Stomach smooth muscle (tissue), 2 donors: ENCODE measurements at regions not wholly inside any gene's neighbourhood (a gene's known extent, or its start where the extent isn't known, plus 50 kb on each side); places are given as distances from the start of the nearest gene placed in this dataset.
"Not testable (repeated sequence)": the region's sequence is repeated elsewhere in the genome, so short reads cannot be mapped to it uniquely, and the experiment has no call there.

ENCODE experiments used
- H3K27ac ChIP-seq: one replicate; pipeline ENCODE4 v1.7.0; 2013; ENCODE audit warnings: mild to moderate bottlenecking, low read length, inconsistent platforms
- H3K27me3 ChIP-seq, 2 donors: one replicate each; pipeline ENCODE4 v1.7.0; 2013; ENCODE audit warnings: low read length in 2 of 2; ENCODE audit not compliant: insufficient read depth in 2 of 2, control insufficient read depth in 1 of 2
- H3K36me3 ChIP-seq, 2 donors: one replicate each; pipeline ENCODE4 v1.7.0; 2013; ENCODE audit warnings: low read length in 2 of 2; ENCODE audit not compliant: control insufficient read depth in 2 of 2, insufficient read depth in 2 of 2
- H3K4me1 ChIP-seq: one replicate; pipeline ENCODE4 v1.7.0; 2013; ENCODE audit warnings: low read length; ENCODE audit not compliant: control insufficient read depth, insufficient read depth
- H3K4me3 ChIP-seq, 2 donors: one replicate each; pipeline ENCODE4 v1.7.0; 2013; ENCODE audit warnings: low read length in 2 of 2
- H3K9ac ChIP-seq, 2 donors: one replicate each; pipeline ENCODE4 v1.7.0; 2013; ENCODE audit warnings: low read length in 2 of 2, mild to moderate bottlenecking in 1 of 2
- H3K9me3 ChIP-seq, 2 donors: one replicate each; pipeline ENCODE4 v1.7.0; 2013; ENCODE audit warnings: low read length in 2 of 2; ENCODE audit not compliant: control insufficient read depth in 2 of 2
- donor health status: healthy.
- donor health status: Pancreatic carcinoma.

DNA sequence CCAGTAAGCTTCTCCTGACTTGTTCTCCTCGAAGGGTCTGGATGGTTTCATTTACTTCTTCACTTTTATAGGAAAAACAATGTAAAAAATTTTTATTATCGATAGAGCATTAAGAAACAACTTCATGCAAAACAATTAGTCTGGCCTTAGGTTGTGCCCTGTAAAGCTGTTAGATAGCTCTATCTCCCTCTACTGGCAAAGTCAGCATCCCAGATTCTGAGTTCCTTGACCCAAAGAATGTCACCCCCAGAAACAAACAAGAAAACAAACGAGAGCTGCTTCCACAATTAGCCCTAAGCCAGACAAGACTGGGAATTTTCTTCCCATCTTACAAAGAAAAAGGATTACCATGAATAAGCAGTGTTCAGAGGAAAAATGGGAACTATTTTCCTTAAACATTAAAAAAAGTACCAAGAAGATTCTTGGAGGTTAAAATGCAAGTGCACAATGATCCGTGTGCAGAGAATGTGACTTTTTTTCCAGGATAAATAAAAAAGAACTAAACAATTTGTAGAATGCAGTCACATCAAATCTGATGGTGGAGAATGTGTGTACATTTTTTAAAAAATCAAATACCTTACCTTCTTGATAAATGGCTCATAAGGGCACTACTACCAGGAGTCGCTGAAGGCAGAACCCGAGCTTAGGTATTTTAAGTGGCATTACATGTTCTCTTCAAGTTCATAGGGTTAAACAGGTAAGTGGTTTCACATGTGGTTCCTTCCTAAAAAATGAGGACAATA lies 293.2 kb downstream of the FBXO8 start:
- no peaks in the 10 kb centered on the region for H3K36me3 ChIP-seq
- peak overlapping the region; percentile 50 for H3K27ac ChIP-seq
- peaks cover 13% of the 10 kb centered on the region for H3K4me1 ChIP-seq
- peak overlapping the region; percentile 30 to 37 for H3K4me3 ChIP-seq
- H3K9ac ChIP-seq: peak overlapping the region in 1 of 2 donors; percentile 32
- H3K9me3 ChIP-seq: peaks cover 0 to 3% of the 10 kb centered on the region in 2 donors
- no peaks in the 10 kb centered on the region for H3K27me3 ChIP-seq

DNA sequence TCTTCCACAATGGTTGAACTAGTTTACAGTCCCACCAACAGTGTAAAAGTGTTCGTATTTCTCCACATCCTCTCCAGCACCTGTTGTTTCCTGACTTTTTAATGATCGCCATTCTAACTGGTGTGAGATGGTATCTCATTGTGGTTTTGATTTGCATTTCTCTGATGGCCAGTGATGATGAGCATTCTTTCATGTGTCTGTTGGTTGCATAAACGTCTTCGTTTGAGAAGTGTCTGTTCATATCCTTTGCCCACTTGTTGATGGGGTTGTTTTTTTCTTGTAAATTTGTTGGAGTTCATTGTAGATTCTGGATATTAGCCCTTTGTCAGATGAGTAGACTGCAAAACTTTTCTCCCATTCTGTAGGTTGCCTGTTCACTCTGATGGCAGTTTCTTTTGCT lies 319.9 kb downstream of the FBXO8 start:
- H3K9ac ChIP-seq, H3K27ac ChIP-seq, H3K4me1 ChIP-seq, H3K36me3 ChIP-seq, H3K27me3 ChIP-seq, H3K9me3 ChIP-seq, H3K4me3 ChIP-seq: not testable (repeated sequence)

DNA sequence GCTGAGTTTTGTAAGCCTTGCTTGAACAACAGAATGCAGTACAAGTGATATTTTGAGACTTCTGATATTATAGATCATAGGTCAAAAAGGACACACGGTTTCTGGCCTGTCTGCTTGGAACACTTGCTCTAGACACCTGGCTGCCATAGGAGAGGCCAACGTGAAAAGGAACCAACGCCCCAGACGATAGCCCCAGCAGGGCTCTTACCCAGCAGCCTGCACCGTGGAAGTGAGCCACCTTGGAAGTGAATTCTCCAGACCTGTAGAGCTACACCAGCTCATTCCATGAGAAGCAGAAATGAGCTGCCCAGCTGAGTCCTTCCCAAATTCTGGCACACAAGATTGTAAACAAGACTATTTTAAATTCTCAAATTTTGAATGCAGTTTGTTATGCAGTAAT lies 323.1 kb downstream of the FBXO8 start:
- Histone ChIP-seq H3K4me3 (no peak overlapping the region), H3K27me3 (no peaks in the 10 kb centered on the region), H3K36me3 (no peaks in the 10 kb centered on the region), H3K9me3 (no peaks in the 10 kb centered on the region), H3K4me1 (no peaks in the 10 kb centered on the region), H3K9ac (no peak overlapping the region), H3K27ac (no peak overlapping the region)

DNA sequence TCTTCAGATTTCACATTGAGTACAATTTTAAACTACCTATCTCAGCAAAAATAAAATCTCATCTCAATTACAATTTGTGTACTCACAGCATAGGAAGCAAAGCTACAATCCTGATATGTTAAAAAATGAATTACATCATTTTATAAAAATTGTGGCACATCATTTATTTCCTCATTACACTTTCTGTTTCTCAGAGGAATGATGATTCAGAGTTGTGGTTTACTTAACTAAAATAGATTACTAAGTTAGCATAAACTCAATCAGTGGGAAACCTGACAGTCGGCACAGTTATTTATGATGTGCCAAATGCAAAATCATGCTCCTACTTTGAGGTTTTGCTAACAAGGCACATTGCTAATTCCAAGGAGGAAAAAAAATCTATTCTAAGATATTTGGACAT lies 325.0 kb downstream of the FBXO8 start:
- Histone ChIP-seq H3K4me3 (no peak overlapping the region), H3K27ac (no peak overlapping the region), H3K27me3 (no peaks in the 10 kb centered on the region), H3K4me1 (no peaks in the 10 kb centered on the region), H3K9me3 (no peaks in the 10 kb centered on the region), H3K9ac (no peak overlapping the region), H3K36me3 (no peaks in the 10 kb centered on the region)

DNA sequence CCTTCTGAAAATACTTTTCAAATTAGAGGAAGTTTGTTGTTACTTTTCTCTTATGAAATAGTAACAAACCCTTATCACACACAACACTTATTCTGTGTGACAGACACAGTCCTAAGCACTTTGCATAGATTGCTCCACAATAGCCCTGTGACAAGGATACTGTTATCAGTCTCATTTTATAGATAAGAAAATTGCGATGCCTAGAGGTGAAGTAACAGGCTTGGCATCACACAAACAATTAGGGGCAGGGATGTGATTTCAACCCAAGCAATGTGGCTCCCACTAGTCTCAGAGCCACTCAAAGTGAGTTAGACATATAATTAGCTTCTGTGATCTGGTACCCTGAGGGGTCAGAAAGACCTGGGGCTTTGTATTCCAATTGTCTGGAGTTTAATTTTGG lies 339.9 kb downstream of the FBXO8 start:
- Histone ChIP-seq H3K9ac (no peak overlapping the region), H3K4me1 (no peaks in the 10 kb centered on the region), H3K27me3 (no peaks in the 10 kb centered on the region), H3K27ac (no peak overlapping the region), H3K4me3 (no peak overlapping the region), H3K36me3 (no peaks in the 10 kb centered on the region), H3K9me3 (no peaks in the 10 kb centered on the region)

DNA sequence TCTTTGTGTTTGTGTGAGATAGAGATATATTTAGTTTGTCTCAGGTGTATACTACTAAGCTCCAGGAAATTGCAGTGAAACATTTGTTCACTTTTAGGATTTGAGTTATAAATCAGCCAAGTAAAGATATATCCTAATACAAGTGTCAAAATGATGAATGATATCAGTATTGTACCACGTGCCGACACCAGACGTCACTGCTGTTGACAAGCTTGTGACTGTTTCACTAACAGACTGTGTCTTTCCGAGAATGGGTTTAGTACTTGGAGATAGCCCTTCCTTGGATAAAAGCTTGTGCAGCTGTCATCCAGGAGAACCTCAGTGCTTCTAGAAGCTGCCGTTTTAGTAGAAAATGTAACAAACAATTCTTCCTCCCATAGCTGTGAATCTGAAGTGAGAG lies 343.3 kb downstream of the FBXO8 start:
- H3K4me3 ChIP-seq: no peak overlapping the region
- H3K36me3 ChIP-seq: no peaks in the 10 kb centered on the region
- H3K9me3 ChIP-seq: no peaks in the 10 kb centered on the region
- H3K27ac ChIP-seq: no peak overlapping the region
- no peaks in the 10 kb centered on the region for H3K4me1 ChIP-seq
- no peak overlapping the region for H3K9ac ChIP-seq
- H3K27me3 ChIP-seq: no peaks in the 10 kb centered on the region

DNA sequence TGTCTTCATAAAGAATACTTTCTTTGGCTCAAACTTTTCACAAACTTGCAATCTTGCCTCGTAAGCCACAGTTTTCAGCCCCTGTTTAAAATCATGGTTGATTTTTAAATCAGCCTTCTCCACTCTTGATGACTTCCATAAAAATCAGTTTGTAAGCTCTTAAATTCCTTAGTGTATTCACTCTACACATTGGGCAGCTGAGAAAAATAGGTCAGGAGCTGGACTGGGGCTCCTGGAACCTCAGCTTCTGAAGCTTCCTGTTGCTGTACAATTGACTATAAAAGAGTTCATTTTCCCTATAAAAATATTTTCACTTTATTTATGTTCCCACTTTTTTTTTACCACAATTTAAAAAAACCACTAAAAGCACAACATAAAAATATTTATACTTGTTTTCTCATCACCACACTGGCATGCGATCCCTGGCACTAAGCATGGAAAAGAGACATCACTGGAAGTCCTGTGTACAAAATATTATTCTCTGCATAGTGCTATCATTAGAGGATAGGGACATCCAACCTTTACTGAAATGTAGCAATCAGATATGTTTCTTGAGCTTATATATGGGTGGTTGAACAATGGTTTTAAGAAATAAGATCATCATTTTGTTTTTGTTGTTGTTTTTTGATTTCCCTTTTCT lies 345.7 kb downstream of the FBXO8 start:
- no peak overlapping the region for H3K4me3 ChIP-seq
- no peaks in the 10 kb centered on the region for H3K36me3 ChIP-seq
- no peak overlapping the region for H3K9ac ChIP-seq
- H3K27ac ChIP-seq: no peak overlapping the region
- H3K9me3 ChIP-seq: no peaks in the 10 kb centered on the region
- H3K4me1 ChIP-seq: no peaks in the 10 kb centered on the region
- no peaks in the 10 kb centered on the region for H3K27me3 ChIP-seq

DNA sequence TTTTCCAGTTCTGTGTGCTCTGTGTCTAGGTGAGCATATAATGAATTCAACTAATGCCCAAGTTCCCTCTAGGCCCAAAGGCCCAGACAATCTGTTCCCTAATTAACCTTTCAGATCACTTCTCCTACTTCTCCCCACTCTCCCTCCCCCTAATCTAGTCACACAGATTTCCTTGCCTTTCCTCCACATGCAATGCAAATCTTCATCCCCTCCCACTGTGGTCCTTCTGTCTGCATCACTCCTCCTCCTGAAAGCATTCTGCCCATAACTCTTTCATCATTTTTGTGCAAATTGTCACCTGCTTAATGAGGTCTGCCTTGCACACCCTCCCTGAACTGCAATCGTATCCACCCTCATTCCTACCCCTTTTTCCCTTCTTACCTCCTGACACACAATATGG lies 346.6 kb downstream of the FBXO8 start:
- Histone ChIP-seq H3K27ac (no peak overlapping the region), H3K27me3 (no peaks in the 10 kb centered on the region), H3K4me1 (no peaks in the 10 kb centered on the region), H3K36me3 (no peaks in the 10 kb centered on the region), H3K9me3 (no peaks in the 10 kb centered on the region), H3K4me3 (no peak overlapping the region), H3K9ac (no peak overlapping the region)

DNA sequence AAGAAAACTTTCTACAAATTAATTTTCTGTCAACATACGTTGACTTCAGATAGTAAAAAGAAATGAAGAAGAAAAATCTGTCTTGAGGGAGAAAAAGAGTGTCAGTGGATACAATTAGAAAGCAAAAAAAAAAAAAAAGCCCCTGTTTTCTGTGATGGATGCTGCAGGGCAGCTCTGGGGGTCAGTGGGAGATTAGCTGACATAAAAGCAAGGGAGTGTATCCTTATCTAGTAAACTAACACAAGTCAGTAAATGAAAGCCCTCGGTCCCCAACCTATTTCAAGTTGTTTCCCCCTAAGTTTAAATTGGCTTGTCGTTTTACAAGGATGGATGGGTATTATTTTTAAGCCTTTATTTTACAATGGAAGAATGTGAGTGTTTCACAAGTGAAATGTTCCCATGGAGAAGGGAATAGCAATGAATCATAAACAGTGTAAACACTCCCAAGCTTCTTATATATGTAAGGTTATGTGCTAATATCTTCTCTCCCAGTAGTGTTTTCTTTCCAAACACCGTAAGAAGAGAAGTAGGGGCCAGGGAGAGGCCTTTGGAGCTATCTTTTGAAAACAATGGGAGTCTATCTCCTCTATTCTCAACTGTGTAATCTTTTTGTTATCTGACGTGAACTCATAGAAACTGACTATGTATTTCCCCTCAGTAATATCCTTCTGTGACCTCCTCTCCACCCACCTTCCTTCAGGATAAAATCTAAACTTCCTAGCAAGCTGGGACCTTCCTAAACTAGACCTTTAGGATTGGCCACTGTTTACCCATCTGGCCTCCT lies 347.7 kb downstream of the FBXO8 start:
- no peak overlapping the region for H3K9ac ChIP-seq
- H3K4me3 ChIP-seq: no peak overlapping the region
- H3K4me1 ChIP-seq: peaks cover 4% of the 10 kb centered on the region
- peak overlapping the region; percentile 75 for H3K27ac ChIP-seq
- H3K9me3 ChIP-seq: no peaks in the 10 kb centered on the region
- H3K36me3 ChIP-seq: no peaks in the 10 kb centered on the region
- no peaks in the 10 kb centered on the region for H3K27me3 ChIP-seq

DNA sequence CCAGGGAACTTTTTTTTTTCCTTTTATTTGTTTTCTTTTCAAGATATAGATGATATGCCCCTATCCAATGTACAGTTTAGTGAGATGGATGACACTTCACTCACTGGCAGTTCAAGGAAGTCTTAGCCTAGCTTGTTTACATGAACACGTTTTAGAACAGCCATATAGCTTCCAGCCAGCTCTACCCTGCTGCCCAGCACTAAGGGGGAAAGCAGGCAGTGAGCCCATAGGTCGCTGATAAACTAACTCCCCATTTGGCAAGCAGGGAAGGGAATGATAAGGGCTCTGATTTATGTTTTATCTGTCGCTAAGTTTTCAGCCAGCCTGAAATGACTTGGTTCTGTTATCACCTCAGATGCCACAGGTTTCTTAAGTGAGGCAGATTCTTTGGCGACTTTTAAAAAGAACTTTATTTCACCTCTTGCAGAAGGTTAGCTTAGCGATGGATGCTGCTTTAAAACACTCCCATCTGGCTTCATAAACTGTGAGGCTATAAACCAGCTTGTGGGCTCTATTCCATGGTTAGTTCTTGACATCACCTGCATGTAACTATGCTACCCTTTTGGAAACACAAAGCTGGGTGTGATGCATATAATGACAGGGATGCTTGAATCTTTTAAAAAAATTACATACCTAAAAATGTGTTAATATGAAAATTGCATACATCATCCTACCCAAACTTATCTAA lies 348.4 kb downstream of the FBXO8 start:
- Histone ChIP-seq H3K27me3 (no peaks in the 10 kb centered on the region), H3K4me1 (peaks cover 10% of the 10 kb centered on the region), H3K36me3 (no peaks in the 10 kb centered on the region), H3K27ac (peak overlapping the region; percentile 56), H3K9ac (no peak overlapping the region), H3K4me3 (peak overlapping the region in 1 of 2 donors; percentile 44), H3K9me3 (no peaks in the 10 kb centered on the region)
